HepG2 (cell line): ENCODE measurements at regions not wholly inside any gene's neighbourhood (a gene's known extent, or its start where the extent isn't known, plus 50 kb on each side); places are given as distances from the start of the nearest gene placed in this dataset.

ENCODE experiments used
- ATAC-seq: fragments of 200-7000 bp; cut with Tn5 transposase; 3 replicates; pipeline ENCODE4 v1.9.1; 2020; ENCODE audit warnings: mild to moderate bottlenecking, moderate library complexity
- BruUV-seq: library from RNA; stranded (reverse); fragments of 400-500 nt; replicated peaks from 2 replicates; lab custom pipeline; 2021; lab: Mats Ljungman, UMichigan
- CTCF ChIA-PET: fragments of 300-600 bp; formaldehyde crosslinking; extraction: SDS; loops from one replicate; lab custom pipeline; 2021; ENCODE audit warnings: low total read pairs, inconsistent platforms, low intra/inter-chr PET ratio; lab: Yijun Ruan, JAX
- POLR2A ChIA-PET: fragments of 350-600 bp; sonication (Branson Sonifier 250); formaldehyde crosslinking; loops from one replicate; lab custom pipeline; 2020; ENCODE audit warnings: antibody characterized with exemption, inconsistent platforms; lab: Yijun Ruan, JAX
- DNase-seq: peaks from one replicate; pipeline ENCODE4 v3.0.0-alpha.2; 2015; ENCODE audit warnings: low spot score
- FAIRE-seq: peaks from 3 replicates; lab custom pipeline; 2011; peaks lifted over from hg19 to GRCh38; lab: Jason Lieb, UNC
- H2AFZ ChIP-seq: one replicate; pipeline ENCODE4 v1.6.1; 2011; ENCODE audit warnings: low read length, inconsistent platforms
- H3K27ac ChIP-seq: fragments of 300-600 bp; 3 replicates; pipeline ENCODE4 v1.8.0; 2011; ENCODE audit warnings: mixed run types, mild to moderate bottlenecking, mixed read lengths, low read length, inconsistent platforms; ENCODE audit not compliant: insufficient read depth; ENCODE audit errors: extremely low read length
- H3K27me3 ChIP-seq, 2 experiments: fragments of 200-600 bp in 1 of 2; 2 replicates in 1 of 2; 3 replicates in 1 of 2; pipeline versions ENCODE4 v1.6.0 to v1.8.0; 2011; ENCODE audit warnings: low read length in 2 of 2, mild to moderate bottlenecking in 2 of 2, moderate library complexity in 2 of 2, inconsistent platforms in 1 of 2; ENCODE audit not compliant: insufficient read depth in 2 of 2, control insufficient read depth in 1 of 2
- H3K36me3 ChIP-seq, 2 experiments: fragments of 200-600 bp in 1 of 2; replicated peaks in 1 of 2; 2 replicates in 1 of 2; 3 replicates in 1 of 2; pipeline versions ENCODE4 v1.5.1 to v1.8.0; 2011; ENCODE audit warnings: low read length in 2 of 2, inconsistent platforms in 1 of 2; ENCODE audit not compliant: insufficient read depth in 2 of 2, control insufficient read depth in 1 of 2
- H3K4me1 ChIP-seq: 2 replicates; pipeline ENCODE4 v1.5.1; 2012; ENCODE audit warnings: low read length, inconsistent platforms; ENCODE audit not compliant: insufficient read depth
- H3K4me2 ChIP-seq: 2 replicates; pipeline ENCODE4 v1.6.0; 2011; ENCODE audit warnings: low read depth, low read length, inconsistent platforms
- H3K4me3 ChIP-seq, 3 experiments: fragments of 200-600 bp in 1 of 3; sonication (generic), shearing (Covaris generic) in 1 of 3; replicated peaks in 1 of 3; 2 replicates each; pipeline ENCODE4 v1.5.1; 2011 to 2016; ENCODE audit warnings: low read length in 3 of 3, inconsistent platforms in 2 of 3, low read depth in 2 of 3, mild to moderate bottlenecking in 2 of 3, control low read depth in 1 of 3, mixed read lengths in 1 of 3; ENCODE audit not compliant: insufficient read depth in 1 of 3
- H3K79me2 ChIP-seq: one replicate; pipeline ENCODE4 v1.6.1; 2011; ENCODE audit warnings: low read length, inconsistent platforms; ENCODE audit not compliant: insufficient read depth
- H3K9ac ChIP-seq: 2 replicates; pipeline ENCODE4 v1.6.0; 2011; ENCODE audit warnings: mild to moderate bottlenecking, low read depth, low read length, inconsistent platforms; ENCODE audit not compliant: insufficient read depth
- H3K9me3 ChIP-seq: 2 replicates; pipeline ENCODE4 v1.5.1; 2012; ENCODE audit warnings: mild to moderate bottlenecking, low read length
- H4K20me1 ChIP-seq: 2 replicates; pipeline ENCODE4 v1.6.0; 2011; ENCODE audit warnings: inconsistent platforms, mild to moderate bottlenecking, low read length, moderate library complexity; ENCODE audit not compliant: insufficient read depth
- CAMTA2 ChIP-seq: sonication (generic); formaldehyde crosslinking; IDR thresholded peaks from 2 replicates; pipeline ENCODE4 v1.4.0; 2020; ENCODE audit warnings: mild to moderate bottlenecking, missing genetic modification reagents, borderline replicate concordance
- CBX1 ChIP-seq: IDR thresholded peaks from one replicate; pipeline ENCODE4 v1.6.1; 2016; ENCODE audit warnings: antibody characterized with exemption, low read depth
- FOXA1 ChIP-seq, 2 experiments: fragments of 450-650 bp in 1 of 2; sonication (generic) in 1 of 2; formaldehyde crosslinking in 1 of 2; IDR thresholded peaks; 2 replicates each; pipeline versions ENCODE4 v1.4.0 to v1.6.1; 2016 to 2020; ENCODE audit warnings: missing genetic modification reagents in 1 of 2
- HES4 ChIP-seq: sonication (generic); formaldehyde crosslinking; IDR thresholded peaks from 2 replicates; pipeline ENCODE4 v1.9.0; 2021; ENCODE audit warnings: mild to moderate bottlenecking, missing genetic modification reagents, borderline replicate concordance
- MBNL3 ChIP-seq: fragments of 250-450 bp; sonication (Bioruptor Pico); conservative IDR thresholded peaks from 2 replicates; pipeline ENCODE4 v1.8.0; 2022; ENCODE audit warnings: mild to moderate bottlenecking, inconsistent platforms
- NKX3-1 ChIP-seq: sonication (generic); formaldehyde crosslinking; IDR thresholded peaks from 2 replicates; pipeline ENCODE4 v1.5.0; 2020; ENCODE audit warnings: missing genetic modification reagents
- RFX5 ChIP-seq: IDR thresholded peaks from 2 replicates; pipeline ENCODE4 v1.6.1; 2011; ENCODE audit warnings: low read depth, low read length, improper control_type of control experiment
- SP4 ChIP-seq: sonication (generic); formaldehyde crosslinking; IDR thresholded peaks from 2 replicates; pipeline ENCODE4 v1.8.1; 2023; ENCODE audit warnings: mild to moderate bottlenecking, missing genetic modification reagents
- ZBTB14 ChIP-seq: sonication (generic); formaldehyde crosslinking; IDR thresholded peaks from 2 replicates; pipeline ENCODE4 v1.4.0; 2020; ENCODE audit warnings: missing genetic modification reagents
- ZBTB37 ChIP-seq: sonication (generic); formaldehyde crosslinking; IDR thresholded peaks from 2 replicates; pipeline ENCODE4 v1.4.0; 2020; ENCODE audit warnings: mild to moderate bottlenecking, missing genetic modification reagents
- ZNF446 ChIP-seq: sonication (generic); formaldehyde crosslinking; IDR thresholded peaks from 2 replicates; pipeline ENCODE4 v1.5.0; 2020; ENCODE audit warnings: mild to moderate bottlenecking, missing genetic modification reagents
- ZNF746 ChIP-seq: sonication (generic); formaldehyde crosslinking; IDR thresholded peaks from 2 replicates; pipeline ENCODE4 v1.8.0; 2022; ENCODE audit warnings: mild to moderate bottlenecking, missing genetic modification reagents
- WGBS: methylation state at CpG from one replicate; pipeline ENCODE4 v1.1.6; 2017; ENCODE audit warnings: low lambda C conversion rate; 5-methylcytosine and 5-hydroxymethylcytosine counted together
- in situ Hi-C: cut with HindIII; loops from 2 replicates; pipeline ENCODE4 v1.10.0; 2017; ENCODE audit warnings: low pct_unique_long_range_greater_than_20kb; ENCODE audit not compliant: extremely low pct_ligation_motif_present
- intact Hi-C: fragments of 100-400 bp; cut with micrococcal nuclease; formaldehyde crosslinking; loops from one replicate; pipeline ENCODE4 v1.10.0; 2022; ENCODE audit not compliant: unreplicated experiment
- TF ChIP-seq, protein P1 (sequence below): fragments of 450-650 bp; IDR thresholded peaks from 2 replicates; pipeline ENCODE4 v1.6.1; 2016

DNA sequence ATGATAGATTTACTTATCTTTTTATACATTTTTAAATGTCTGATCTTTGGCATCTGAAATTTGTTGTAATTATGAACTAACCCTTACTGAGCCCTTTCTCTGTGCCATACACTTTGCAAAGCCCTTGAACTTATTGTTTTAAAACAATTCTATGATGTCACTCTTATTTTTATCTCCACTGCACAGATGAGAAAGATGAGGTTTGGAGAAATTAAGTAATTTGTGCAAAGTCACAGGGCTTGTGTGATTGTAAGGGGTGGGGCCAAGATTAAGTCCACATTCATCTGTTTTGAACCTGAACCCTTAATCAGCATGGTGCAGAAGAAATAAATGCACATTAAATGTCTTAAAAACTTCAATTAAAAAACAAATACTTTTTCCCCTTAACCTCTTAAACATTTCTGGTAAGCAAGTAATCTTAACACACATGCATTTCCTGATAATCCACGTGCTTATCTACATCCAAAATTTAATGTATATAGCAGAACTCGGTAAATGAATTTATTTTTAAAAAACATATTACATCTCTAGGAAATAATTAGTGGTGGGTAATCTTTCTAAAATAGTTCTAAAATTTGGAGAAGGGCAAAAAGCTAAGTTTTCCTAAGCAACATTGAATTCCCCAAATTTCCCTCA, 189.8 kb upstream of the TBC1D5 start:
- in situ Hi-C loops (no loop called here), intact Hi-C loops (no loop called here)
- no peak overlapping the region for H2AFZ ChIP-seq
- no peak for FAIRE-seq
- no peaks in the 10 kb centered on the region for H3K36me3 ChIP-seq
- TF ChIP-seq, protein P1, sequence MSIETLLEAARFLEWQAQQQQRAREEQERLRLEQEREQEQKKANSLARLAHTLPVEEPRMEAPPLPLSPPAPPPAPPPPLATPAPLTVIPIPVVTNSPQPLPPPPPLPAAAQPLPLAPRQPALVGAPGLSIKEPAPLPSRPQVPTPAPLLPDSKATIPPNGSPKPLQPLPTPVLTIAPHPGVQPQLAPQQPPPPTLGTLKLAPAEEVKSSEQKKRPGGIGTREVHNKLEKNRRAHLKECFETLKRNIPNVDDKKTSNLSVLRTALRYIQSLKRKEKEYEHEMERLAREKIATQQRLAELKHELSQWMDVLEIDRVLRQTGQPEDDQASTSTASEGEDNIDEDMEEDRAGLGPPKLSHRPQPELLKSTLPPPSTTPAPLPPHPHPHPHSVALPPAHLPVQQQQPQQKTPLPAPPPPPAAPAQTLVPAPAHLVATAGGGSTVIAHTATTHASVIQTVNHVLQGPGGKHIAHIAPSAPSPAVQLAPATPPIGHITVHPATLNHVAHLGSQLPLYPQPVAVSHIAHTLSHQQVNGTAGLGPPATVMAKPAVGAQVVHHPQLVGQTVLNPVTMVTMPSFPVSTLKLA: peak; percentile 92
- no peak for TF ChIP-seq MBNL3
- H3K79me2 ChIP-seq: no peaks in the 10 kb centered on the region
- H3K9me3 ChIP-seq: no peaks in the 10 kb centered on the region
- H3K4me1 ChIP-seq: no peaks in the 10 kb centered on the region
- BruUV-seq: no TSS peak
- H3K27me3 ChIP-seq: no peaks in the 10 kb centered on the region
- no peak for DNase-seq
- no peak overlapping the region for H3K9ac ChIP-seq
- H4K20me1 ChIP-seq: no peaks in the 10 kb centered on the region
- H3K27ac ChIP-seq: no peak overlapping the region
- no peak for ATAC-seq
- no peak overlapping the region for H3K4me3 ChIP-seq
- ChIA-PET POLR2A (no interaction called here), CTCF (no interaction called here)
- WGBS: 0% methylated on average over 2 of the region's 2 CpGs
- no peak overlapping the region for H3K4me2 ChIP-seq

DNA sequence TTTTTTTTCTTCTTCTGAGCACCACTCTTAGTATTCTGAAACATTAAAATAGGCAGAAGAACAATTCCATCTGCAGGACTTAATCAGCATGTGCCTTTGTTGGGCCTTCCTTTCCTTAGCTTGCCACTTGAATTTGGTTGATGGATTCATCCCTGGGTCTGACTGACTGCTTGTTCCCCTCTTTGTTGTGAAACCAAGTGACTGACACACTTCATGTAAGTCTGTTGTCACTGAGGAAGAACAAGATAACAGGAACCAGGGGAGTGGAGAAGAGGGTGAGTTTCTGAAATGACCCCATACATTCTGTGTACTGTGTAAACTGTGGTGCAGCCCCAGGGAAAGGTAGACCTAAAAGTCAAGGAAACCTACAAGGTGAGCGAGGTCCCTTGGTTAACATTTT, 188.7 kb upstream of the TBC1D5 start:
- DNase-seq (no peak), ATAC-seq (no peak), FAIRE-seq (no peak)
- no TSS peak for BruUV-seq
- H3K4me2 ChIP-seq: no peak overlapping the region
- H3K36me3 ChIP-seq: no peaks in the 10 kb centered on the region
- intact Hi-C loops: no loop called here
- H3K9ac ChIP-seq: no peak overlapping the region
- no peaks in the 10 kb centered on the region for H3K4me1 ChIP-seq
- no peak overlapping the region for H3K27ac ChIP-seq
- in situ Hi-C loops: no loop called here
- POLR2A ChIA-PET: no interaction called here
- H3K79me2 ChIP-seq: no peaks in the 10 kb centered on the region
- no peaks in the 10 kb centered on the region for H3K27me3 ChIP-seq
- 0% methylated on average over 1 of the region's 1 CpG for WGBS
- no peaks in the 10 kb centered on the region for H4K20me1 ChIP-seq
- H3K9me3 ChIP-seq: no peaks in the 10 kb centered on the region
- H3K4me3 ChIP-seq: no peak overlapping the region
- CTCF ChIA-PET: no interaction called here
- no peak overlapping the region for H2AFZ ChIP-seq
- TF ChIP-seq ZNF746 (no peak), RFX5 (no peak), FOXA1 (IDR thresholded peaks at IDR 0.05) (no peak), FOXA1 (CRISPR knock-in tag; IDR thresholded peaks at IDR 0.05) (no peak), HES4 (CRISPR knock-in tag) (no peak), CBX1 (no peak), MBNL3 (no peak), CAMTA2 (no peak), ZBTB14 (CRISPR knock-in tag) (no peak), ZBTB37 (CRISPR knock-in tag) (no peak), SP4 (CRISPR knock-in tag) (no peak), NKX3-1 (no peak), ZNF446 (CRISPR knock-in tag) (no peak)
